Thoracic aorta (tissue), 2 donors: ENCODE measurements at regions not wholly inside any gene's neighbourhood (a gene's known extent, or its start where the extent isn't known, plus 50 kb on each side); places are given as distances from the start of the nearest gene placed in this dataset.

Experiments used
- ATAC-seq: fragments of 150-250 bp; one replicate; pipeline ENCODE4 v1.8.0; 2017; ENCODE audit warnings: low read depth; ENCODE audit not compliant: insufficient number of reproducible peaks, low FRiP score
- DNase-seq: peaks from one replicate; pipeline ENCODE4 v3.0.0-alpha.2; 2020; ENCODE audit warnings: low spot score
- H3K27ac ChIP-seq, 2 donors: fragments of 200-600 bp; sonication (generic); 1 replicate in 1 of 2; 2 replicates in 1 of 2; pipeline ENCODE4 v1.5.1; 2016; ENCODE audit warnings: mild to moderate bottlenecking in 2 of 2, moderate library complexity in 2 of 2
- H3K27me3 ChIP-seq: fragments of 200-600 bp; sonication (generic); replicated peaks from 2 replicates; pipeline ENCODE4 v1.6.0; 2016; ENCODE audit warnings: mild to moderate bottlenecking; ENCODE audit not compliant: insufficient read depth
- H3K36me3 ChIP-seq: fragments of 200-600 bp; sonication (generic); one replicate; pipeline ENCODE4 v1.5.1; 2016
- H3K4me1 ChIP-seq, 2 donors: fragments of 200-600 bp; sonication (generic); 1 replicate in 1 of 2; 2 replicates in 1 of 2; pipeline versions ENCODE4 v1.5.1 to v1.6.0; 2016; ENCODE audit warnings: low read depth in 2 of 2, mild to moderate bottlenecking in 1 of 2; ENCODE audit not compliant: control insufficient read depth in 1 of 2
- H3K4me3 ChIP-seq: fragments of 200-600 bp; sonication (generic); 2 replicates; pipeline ENCODE4 v1.5.1; 2016; ENCODE audit warnings: mild to moderate bottlenecking
- H3K9me3 ChIP-seq: fragments of 200-600 bp; sonication (generic); 2 replicates; pipeline ENCODE4 v1.5.1; 2016
- TF ChIP-seq, protein P1 (sequence below): fragments of 200-600 bp; sonication (generic); IDR thresholded peaks from one replicate; pipeline ENCODE4 v1.5.1; 2019; ENCODE audit warnings: antibody characterized with exemption

GRCh38 chr10:64503429-64503828 is 982.2 kb downstream of the REEP3 start:
- ATAC-seq = no peak

DNA sequence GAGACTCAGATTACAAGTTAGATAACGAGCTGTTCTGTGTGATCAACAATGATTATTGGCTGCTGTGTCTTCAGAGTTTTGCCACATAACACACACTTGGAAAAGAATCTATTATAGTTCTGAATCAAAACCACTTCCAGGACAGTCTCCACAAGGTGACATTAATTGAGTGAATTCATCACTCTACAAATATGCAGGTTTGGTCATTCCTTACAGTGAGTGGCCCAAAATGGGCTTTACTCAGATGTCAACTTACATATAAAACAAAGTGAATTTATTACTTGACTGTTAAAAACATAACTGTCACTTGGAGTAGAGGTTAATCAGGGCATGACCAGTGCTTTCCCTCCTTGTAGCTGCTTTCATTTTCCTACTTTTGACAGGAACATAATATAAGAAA is 984.3 kb downstream of the REEP3 start:
- Histone ChIP-seq H3K9me3 (no peaks in the 10 kb centered on the region), H3K27ac (no peak overlapping the region), H3K36me3 (no peaks in the 10 kb centered on the region), H3K4me3 (no peak overlapping the region), H3K27me3 (no peaks in the 10 kb centered on the region), H3K4me1 (no peaks in the 10 kb centered on the region)
- DNase-seq = no peak
- TF ChIP-seq, protein P1, sequence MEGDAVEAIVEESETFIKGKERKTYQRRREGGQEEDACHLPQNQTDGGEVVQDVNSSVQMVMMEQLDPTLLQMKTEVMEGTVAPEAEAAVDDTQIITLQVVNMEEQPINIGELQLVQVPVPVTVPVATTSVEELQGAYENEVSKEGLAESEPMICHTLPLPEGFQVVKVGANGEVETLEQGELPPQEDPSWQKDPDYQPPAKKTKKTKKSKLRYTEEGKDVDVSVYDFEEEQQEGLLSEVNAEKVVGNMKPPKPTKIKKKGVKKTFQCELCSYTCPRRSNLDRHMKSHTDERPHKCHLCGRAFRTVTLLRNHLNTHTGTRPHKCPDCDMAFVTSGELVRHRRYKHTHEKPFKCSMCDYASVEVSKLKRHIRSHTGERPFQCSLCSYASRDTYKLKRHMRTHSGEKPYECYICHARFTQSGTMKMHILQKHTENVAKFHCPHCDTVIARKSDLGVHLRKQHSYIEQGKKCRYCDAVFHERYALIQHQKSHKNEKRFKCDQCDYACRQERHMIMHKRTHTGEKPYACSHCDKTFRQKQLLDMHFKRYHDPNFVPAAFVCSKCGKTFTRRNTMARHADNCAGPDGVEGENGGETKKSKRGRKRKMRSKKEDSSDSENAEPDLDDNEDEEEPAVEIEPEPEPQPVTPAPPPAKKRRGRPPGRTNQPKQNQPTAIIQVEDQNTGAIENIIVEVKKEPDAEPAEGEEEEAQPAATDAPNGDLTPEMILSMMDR = no peak
- no peak for ATAC-seq

More at GRCh38 chr10:64503429-64503828, 982.2 kb downstream of the REEP3 start:
- Histone ChIP-seq H3K27me3 (no peaks in the 10 kb centered on the region), H3K9me3 (no peaks in the 10 kb centered on the region), H3K4me3 (no peak overlapping the region), H3K4me1 (no peaks in the 10 kb centered on the region), H3K27ac (no peak overlapping the region), H3K36me3 (no peaks in the 10 kb centered on the region)
- no peak for DNase-seq
- TF ChIP-seq, protein P1 = no peak

- DNase-seq = no peak
- Histone ChIP-seq H3K27me3 (no peaks in the 10 kb centered on the region), H3K4me1 (no peaks in the 10 kb centered on the region), H3K27ac (no peak overlapping the region), H3K9me3 (no peaks in the 10 kb centered on the region), H3K36me3 (no peaks in the 10 kb centered on the region), H3K4me3 (no peak overlapping the region)
- TF ChIP-seq, protein P1 = no peak
- ATAC-seq = no peak
These were observed 985.8 kb downstream of the REEP3 start for GRCh38 chr10:64506963-64507362.

DNA sequence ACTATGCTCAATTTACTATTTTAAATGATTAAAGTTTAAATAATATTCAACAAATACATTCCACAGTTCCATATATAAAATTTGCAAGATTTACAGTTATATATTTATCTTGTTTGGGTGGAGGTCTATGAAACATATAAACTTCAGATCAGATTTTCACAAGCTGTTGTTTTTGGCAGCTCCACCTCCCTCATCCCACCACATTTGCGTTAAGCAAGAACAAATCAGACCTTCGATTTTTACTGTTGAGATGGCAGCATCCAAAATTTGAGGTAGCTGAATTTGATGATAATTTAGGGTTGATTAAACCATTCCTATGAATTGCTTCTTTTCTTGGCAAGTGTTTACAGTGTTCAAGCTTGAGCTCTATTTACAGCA is 986.4 kb downstream of the REEP3 start:
- no peak for DNase-seq
- no peaks in the 10 kb centered on the region for H3K9me3 ChIP-seq
- TF ChIP-seq, protein P1 = no peak

GRCh38 chr10:64508029-64508661 is 986.9 kb downstream of the REEP3 start:
- Histone ChIP-seq H3K4me1 (no peaks in the 10 kb centered on the region), H3K36me3 (no peaks in the 10 kb centered on the region), H3K9me3 (no peaks in the 10 kb centered on the region), H3K27ac (no peak overlapping the region), H3K4me3 (no peak overlapping the region), H3K27me3 (no peaks in the 10 kb centered on the region)
- ATAC-seq = peak; percentile 50
- TF ChIP-seq, protein P1 = no peak
- no peak for DNase-seq

More for the DNA sequence above, 986.4 kb downstream of the REEP3 start:
- Histone ChIP-seq H3K27me3 (no peaks in the 10 kb centered on the region), H3K36me3 (no peaks in the 10 kb centered on the region), H3K4me3 (no peak overlapping the region), H3K4me1 (no peaks in the 10 kb centered on the region), H3K27ac (no peak overlapping the region)
- peak; percentile 28 for ATAC-seq
